ENCODE measurements at regions not wholly inside any gene's neighbourhood (a gene's known extent, or its start where the extent isn't known, plus 50 kb on each side); places are given as distances from the start of the nearest gene placed in this dataset.

DNA sequence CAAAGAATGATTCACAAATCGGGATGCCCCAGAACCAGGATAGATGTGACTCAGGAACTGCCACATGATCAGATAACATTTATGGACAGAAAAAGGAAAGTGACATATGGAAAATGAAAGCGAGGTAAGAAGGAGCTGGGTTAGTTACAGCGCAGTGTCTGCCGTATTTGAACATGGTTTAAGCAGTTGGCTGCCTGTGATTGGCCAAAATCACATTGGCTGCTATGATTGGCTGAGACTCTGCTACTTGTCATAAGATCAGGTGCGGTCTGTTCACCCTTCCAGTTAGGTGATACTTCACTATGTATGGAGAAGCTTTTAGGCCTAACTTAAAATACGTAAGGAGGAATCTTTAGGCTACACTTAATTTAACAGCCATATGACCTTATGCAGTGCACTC lies 322.7 kb upstream of the HAND2 start:
- DNase-seq (ENCODE audit: low read depth in 3 of 3), result no peak

DNA sequence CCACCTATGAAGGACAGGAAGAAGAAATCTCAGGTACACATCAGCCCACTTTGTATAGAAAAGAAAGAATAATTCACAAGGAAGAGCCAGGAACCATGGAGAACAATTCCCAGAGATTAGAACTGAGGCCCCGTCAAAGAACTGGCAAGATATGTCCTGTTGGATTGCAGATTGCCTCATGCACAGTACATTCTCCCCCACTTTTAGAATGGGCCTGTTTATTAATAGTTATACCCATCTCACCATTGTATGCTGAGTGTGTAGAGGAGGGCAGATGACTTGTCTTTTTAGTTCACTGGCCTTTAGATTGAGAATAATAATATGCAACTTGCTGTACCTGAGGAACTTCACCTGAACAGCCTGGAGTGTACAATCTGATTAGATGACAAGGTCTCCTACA lies 315.6 kb upstream of the HAND2 start:
- no peak for DNase-seq (ENCODE audit: low read depth in 3 of 3)

DNA sequence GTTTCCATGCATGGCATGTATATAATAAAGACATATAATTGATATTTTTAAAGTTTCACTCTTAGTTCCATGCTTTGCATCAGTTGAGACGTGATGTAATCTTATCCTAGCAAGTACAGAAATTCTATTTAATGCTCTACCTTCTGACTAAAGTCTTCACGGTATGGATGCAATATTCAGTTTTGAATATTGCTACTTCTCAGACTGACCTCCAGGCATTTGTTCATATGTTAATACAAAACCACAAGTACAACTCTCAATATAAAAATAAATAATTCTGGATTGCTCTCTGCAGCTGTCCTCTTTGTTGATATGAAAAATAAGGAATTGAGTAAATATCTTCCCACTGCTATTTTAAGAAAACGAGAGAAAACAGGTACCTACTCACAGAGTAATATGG lies 309.8 kb upstream of the HAND2 start:
- no peak for DNase-seq (ENCODE audit: low read depth in 3 of 3)

DNA sequence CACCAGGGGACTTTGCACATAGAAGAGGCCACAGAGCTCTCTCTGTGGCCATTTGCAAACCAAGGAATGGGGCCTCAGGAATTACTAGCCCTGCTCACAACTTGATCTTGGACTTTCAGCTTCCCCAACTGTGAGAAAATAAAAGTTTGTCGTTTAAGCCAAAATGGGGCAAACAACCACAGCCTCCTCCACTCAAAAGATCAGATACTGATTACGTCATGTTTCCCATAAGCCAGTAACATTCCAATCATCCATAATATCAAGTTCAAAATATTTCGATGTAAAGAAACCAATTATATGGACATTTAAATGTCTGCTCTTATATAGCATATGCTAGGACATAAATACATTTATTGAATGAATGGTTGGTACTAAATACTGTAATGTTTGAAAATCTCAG lies 307.5 kb upstream of the HAND2 start:
- DNase-seq (ENCODE audit: low read depth in 3 of 3), result no peak

DNA sequence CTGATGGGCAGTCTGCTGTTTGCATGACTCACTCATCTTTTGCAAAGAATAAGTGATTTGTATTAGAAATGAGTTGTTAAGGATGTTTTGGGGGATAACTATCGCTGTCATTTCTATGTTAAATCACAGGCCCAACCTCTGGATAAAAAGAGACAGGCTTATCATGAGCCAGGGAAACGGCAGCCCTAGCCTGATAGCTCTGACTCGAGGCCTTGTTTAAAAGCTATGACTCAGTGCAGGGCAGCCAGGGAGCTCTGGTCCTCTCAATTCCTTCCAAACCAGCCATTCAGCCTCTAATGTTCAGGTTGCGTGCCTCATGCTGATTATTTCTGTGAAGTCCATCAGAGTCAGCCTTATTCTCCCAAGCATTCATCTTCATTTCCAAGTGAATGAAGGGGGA lies 305.9 kb upstream of the HAND2 start:
- DNase-seq (ENCODE audit: low read depth in 3 of 3), result no peak

DNA sequence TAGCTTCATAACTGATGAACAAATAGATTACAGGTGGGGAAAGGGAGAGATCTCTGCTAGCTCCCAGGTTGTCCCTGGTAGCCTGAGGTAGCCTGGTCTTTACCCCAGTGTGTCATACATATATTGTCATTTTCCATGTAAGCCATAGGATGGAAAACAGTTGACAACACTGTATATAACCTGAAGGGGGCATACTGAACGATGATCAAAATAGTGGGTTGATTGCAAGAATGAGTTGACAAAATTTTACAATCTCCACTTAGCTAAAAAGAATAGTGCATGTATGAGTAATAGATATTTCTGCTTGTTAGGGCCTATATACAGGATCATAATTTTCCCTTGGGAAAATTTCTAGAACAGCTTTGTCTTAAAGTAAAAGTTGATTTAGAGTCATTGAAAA lies 304.1 kb upstream of the HAND2 start:
- DNase-seq (ENCODE audit: low read depth in 3 of 3), result no peak

DNA sequence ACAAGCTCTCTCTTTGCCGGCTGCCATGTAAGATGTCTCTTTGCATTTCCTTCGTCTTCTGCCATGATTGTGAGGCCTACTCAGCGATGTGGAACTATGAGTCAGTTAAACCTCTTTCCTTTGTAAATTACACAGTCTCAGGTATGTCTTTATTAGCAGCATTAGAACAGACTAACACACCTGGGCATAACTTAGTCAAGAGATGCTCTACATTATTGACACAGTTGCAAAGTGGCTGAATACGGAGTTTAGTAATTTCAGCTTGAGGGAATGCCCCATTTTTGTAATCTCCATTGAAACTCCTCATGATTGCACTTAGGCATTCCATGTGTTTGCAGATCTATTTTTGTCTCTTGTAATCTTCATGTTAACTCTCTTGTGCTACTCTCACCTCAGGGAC lies 299.5 kb upstream of the HAND2 start:
- no peak for DNase-seq (ENCODE audit: low read depth in 3 of 3)

DNA sequence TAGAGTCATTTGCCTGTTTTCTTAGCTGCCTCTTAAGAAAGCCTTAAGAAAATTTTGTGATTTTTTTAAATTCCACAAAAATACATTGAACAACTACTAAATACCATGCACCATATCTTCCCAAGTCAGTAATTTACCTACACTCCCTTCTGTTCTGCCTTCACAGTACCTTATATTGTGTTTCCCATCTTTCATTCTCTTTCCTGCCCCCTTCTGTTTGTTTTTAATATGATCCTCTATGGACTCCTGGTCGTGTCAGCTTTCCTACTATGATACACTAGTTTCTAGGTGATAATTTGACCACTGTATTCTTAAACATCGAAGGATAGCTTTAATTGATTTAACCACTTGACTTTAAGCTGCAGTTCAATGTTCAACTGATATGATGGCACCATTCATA lies 297.7 kb upstream of the HAND2 start:
- no peak for DNase-seq (ENCODE audit: low read depth in 3 of 3)

DNA sequence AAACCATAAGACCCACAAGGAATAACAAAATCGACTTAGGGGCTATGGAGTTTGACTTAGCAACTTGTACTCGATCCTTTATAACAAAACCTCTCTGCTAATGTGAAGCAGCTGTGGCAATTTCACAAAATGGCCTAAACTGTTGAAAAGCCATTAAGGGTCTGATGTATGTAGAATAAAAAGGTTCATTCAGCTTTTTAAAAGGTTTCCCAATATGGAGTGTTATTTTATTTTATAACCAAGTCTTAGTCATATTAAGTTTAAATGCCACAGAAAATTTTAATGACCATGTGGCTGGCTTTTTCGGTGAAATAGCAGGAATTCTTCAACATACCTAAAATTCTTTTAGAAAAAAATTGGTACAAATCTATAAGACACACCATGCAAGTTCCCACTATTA lies 291.8 kb upstream of the HAND2 start:
- DNase-seq (ENCODE audit: low read depth in 3 of 3), result no peak

DNA sequence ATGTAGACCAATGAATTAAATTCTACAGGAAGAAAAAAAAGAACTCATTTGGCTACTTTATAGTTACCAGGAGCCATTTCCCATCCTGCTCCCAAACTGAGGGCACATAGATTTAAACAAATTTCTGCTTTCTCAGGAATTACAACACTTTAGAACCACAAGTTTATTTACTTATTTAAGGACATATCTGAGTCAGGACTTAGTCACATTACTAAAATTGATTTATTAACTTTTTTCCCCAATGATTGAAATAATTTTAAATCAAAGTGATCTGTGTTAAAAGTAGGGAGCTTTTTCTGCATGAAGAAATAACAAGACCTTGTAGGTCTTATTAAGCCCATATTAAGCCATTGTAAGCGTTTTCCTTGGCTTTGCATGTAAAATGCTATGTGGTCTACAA lies 291.0 kb upstream of the HAND2 start:
- no peak for DNase-seq (ENCODE audit: low read depth in 3 of 3)

DNA sequence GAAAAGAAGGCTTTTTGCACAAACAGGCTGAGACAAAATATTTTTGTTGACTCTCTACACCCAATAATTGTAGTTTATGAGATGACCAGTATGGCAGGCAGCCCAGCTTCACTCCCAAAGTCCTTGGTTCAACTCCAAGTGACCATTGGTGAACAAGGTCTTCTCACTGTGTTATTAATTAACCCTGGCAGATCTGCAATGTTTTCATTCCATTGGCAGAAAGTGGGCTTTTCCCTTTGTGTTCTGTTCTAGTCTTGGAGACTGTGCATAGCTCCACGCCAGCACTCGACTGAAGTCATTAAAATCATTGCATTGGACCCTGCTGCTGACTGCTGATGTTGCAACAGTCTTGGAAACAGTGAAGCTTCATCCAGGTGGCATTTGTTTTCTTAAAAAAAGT lies 277.3 kb upstream of the HAND2 start:
- no peak for DNase-seq (ENCODE audit: low read depth in 3 of 3)

DNA sequence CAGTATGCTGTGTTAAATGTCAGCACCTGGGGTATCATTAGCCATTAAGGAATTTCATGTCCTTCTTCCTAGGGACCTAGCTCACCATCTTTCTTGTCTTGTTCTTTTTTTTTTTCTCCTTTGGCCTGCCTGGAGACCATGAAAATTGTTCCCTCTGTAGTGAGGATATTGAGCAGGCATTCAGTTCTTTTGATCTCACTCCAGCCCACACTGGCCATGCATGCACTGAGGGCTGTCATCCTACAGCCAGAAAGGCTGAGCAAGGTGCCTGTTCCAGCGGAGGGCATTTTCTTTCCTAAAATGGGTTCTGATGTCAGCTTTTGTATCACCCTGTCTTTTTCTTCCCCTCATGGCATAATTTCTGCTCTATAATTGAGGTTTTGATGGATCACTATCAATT lies 275.9 kb upstream of the HAND2 start:
- no peak for DNase-seq (ENCODE audit: low read depth in 3 of 3)

DNA sequence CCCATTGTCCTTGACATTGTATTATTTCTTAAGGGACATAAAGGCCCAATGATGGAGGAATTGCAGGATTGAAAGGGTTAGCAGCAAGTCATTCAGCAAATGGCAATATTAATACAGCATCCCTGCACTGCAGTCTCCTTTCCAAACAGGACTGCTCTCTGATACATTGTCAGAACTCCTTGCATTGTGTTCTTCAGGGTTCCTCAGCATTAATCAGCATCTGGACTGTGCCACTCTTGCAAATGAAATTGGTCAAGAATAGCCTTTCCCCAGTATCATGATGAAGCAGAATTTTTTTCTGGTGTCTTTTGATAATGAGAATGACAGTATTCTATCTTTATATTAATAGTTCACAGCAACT lies 272.6 kb upstream of the HAND2 start:
- no peak for DNase-seq (ENCODE audit: low read depth in 3 of 3)

DNA sequence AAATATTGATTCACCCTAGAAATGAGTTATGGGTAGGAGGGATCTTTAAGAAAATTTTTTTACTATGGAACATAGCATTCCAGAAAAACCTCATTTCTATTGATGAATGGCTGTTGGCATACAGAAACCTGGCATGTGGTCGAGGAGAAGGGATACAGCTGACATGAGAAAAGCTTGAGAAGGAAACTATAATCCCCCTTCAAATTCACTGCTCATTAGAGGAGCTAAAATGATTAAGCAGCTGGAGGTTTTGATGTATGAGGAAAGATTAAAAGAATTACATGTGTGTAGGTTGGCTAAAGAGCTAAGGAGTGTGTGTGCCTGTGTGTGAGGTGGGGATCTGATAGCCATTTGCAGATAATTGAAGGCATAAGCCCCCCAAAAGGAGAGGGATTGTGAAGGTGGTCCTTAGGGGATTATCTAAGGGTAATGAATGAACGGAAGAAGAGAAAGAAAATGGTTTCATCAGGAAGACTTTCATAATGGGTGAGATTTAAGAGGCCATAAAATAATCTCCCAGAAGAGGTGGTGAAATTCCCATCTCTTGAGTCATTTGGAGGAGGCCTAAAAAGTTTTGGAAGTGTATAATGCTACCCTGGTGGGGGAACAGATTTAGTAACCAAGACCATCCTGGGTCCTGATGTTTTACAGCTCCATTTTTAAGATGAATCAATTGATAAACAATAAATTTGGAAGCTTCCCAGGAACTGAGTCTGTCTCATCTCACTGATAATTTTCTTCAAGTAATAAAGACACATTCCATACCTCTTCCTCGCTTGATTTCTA lies 272.0 kb upstream of the HAND2 start:
- no peak for DNase-seq (ENCODE audit: low read depth in 3 of 3)

DNA sequence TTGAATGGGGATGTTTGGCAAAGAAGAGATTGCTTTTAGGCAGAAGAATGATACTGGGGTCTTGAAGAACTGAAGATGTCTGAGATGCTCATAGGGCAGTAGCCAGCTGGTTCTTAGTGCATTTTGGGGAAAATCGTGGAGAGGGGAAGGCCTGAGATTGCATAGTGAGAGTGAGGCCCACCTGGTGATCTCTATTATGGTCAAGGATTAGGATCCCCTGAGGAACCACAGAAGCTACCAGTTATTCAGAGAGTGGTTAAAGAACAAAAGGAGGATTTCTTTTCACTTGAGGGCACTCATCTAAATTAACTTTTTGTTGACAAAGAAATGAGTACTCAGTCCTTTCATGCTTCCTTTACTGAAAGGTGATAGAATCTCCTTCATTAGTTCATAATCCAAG lies 271.3 kb upstream of the HAND2 start:
- DNase-seq (ENCODE audit: low read depth in 3 of 3), result no peak

DNA sequence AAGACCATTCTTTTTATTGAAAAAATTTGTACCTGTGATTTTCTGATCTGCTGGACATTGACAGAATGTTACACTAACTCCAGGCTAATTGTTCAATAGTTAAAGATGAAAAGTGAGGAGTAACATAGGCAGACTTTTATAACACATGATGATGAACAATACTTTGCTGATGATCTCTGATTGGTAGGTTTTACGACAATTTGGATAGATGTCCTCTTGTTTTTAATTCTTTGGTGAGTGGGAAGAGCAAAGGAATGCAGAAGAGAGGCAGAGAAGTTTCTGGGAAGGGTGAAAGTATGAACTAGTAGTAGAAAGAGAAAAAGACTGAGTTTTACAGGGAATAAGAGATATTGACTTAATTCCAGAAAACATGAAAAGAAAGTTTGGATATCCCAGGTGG lies 267.3 kb upstream of the HAND2 start:
- DNase-seq (ENCODE audit: low read depth in 3 of 3), result no peak

DNA sequence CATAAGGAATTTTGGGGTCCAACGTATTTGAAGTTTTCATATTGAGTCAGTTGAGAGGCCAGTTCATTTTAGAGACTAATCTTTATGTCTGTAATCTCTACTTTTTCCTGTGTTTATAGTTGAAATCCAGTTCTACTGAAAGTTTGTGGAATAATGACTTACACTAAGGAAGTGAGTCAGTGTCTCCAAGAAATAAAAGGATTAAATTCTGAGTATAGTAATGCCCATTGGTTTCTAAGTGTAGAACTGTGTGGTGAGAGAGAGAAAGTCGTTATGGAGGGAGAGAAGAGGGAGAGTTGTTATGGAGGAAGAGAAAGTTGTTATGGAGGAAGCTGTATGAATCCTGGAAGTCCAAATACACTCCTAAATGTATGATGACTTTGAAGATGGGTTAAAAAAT lies 264.6 kb upstream of the HAND2 start:
- DNase-seq (ENCODE audit: low read depth in 3 of 3), result no peak

DNA sequence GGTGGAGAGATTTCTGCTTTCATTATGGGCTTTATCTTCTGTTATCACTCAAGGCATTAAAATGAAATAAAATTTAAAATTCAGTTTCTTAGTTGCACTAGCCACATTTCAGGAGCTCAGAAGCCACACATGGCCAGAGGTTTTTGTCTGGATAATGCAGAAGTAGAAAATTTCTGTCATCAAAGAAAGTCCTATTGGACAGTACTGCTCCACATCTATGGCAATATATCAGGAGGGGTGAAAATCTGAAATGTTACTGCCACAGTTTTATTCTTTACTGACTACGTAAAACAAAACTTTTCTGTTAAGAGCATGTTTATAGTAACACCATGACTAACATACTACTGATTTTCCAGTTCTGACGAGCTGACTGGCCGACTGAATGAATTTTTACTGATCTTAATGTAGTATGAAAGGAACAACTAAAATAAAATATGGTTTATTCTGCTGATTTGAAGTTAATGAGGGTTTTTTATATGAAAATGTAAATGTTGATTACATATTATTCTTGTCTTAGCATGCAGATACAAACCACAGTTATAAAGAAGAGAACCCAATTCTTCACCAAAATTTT lies 264.0 kb upstream of the HAND2 start:
- DNase-seq (ENCODE audit: low read depth in 3 of 3), result no peak

DNA sequence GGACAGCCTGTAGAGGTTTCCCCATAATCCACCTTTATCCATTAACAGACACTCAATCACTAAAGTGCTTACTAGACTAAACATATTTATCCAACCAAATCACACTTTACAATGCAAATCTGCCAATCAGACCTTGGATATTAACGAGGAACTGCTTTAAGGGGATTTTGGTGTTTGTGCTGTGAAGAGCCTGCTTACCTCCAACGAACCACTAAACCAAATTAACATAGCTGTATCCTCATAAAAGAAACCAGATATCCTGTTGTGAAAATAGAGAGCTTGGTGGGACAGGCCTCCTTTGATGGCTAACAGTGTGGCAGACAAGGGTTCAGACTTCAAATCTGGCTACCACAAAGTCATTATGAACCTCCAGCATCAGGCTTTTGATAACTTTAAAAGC lies 252.6 kb upstream of the HAND2 start:
- DNase-seq (ENCODE audit: low read depth in 3 of 3), result no peak

DNA sequence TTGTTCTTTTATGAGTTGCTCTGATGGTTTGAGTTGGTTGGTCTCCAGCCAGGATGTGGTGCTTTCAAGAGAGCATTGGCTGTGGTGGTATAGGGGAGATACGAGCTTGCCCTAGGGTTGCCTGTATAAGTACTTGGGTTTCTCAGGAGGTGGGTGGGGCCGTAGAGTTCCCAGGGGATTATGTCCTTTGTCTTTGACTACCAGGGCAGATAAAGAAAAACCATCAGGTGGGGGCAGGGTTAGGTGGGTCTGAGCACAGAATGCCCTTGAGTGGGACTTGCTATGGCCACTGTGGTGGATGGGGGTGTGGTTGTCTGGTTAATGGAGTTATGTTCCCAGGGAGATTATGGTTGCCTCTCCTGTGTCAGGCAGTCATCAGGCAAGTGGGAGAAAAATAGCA lies 247.9 kb upstream of the HAND2 start:
- DNase-seq (ENCODE audit: low read depth in 3 of 3), result no peak

DNA sequence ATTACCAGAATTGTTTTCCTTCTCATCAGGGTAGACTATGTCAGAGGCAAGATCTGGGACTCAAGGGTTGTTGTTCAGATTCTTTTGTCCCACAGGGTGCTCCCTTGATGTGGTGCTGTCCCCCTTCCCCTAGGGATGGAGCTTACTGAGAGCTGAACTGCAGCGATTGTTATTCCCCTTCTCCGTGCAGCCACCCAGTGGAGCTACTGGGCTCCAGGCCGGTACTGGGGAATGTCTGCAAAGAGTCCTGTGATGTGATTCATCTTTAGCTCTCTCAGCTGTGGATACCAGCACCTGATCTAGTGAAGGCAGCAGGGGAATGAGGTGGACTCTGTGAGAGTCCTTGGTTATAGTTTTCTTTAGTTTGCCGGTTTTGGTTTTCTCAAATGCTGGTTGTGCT lies 247.4 kb upstream of the HAND2 start:
- no peak for DNase-seq (ENCODE audit: low read depth in 3 of 3)

DNA sequence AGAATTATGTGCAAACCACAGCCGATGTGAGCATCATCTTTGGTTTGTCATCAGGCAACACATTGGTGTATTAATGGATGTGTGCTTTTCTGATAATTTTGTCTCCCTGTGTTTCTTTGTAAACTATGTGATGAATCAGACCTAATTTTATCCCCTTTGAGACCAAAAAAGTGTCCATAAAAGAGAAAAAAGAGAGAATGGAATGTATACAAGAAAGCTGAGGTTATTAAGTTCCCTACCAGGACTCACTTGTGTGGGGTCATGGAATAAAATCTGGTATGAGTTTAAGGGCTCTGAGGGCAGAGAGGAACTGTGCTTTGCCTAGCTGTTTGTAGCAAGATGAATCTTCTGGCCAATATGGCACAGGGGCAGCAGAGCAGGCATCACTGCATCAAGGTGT lies 239.5 kb upstream of the HAND2 start:
- DNase-seq (ENCODE audit: low read depth in 3 of 3), result no peak

DNA sequence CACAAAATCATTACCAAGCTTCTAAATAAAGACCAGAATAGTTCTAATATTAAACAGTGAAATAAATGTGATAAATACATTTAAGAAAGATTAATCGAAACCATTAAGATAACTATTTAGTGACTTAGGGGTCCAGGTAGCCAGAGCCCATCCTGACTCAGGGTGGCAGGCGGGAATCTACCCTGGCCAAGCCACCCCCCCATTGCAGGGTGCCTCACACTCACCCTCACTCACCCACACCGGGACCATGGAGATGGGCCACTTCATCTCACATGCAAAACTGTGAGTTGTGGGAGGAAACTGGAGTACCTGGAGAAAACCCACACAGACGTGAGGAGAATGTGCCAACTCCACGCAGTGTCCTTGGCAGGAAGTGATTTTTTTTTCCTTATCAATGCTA lies 237.6 kb upstream of the HAND2 start:
- no peak for DNase-seq (ENCODE audit: low read depth in 3 of 3)

DNA sequence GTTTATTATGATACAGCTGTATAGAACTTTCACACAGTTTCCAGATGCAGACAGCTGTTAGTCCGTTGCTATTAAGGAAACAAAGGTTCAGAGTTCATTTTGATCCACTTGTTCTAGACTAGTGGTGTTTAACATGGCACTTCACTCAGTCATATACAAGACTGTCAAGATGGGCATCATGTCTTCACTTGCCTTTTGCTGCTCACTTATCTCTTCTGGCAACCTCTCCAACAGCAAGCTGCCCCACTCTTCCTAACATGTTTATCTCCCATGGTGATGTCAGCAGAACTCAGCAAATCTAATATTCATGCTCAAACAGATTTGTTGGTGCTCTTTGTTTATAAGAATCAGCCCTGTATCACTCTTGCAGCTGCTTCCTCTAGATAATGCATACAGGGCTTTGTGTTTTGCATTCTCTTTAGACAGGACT lies 236.2 kb upstream of the HAND2 start:
- DNase-seq (ENCODE audit: low read depth in 3 of 3), result no peak
